ENCODE measurements at regions not wholly inside any gene's neighbourhood (a gene's known extent, or its start where the extent isn't known, plus 50 kb on each side); places are given as distances from the start of the nearest gene placed in this dataset.
"Not testable (repeated sequence)": the region's sequence is repeated elsewhere in the genome, so short reads cannot be mapped to it uniquely, and the experiment has no call there.

DNA sequence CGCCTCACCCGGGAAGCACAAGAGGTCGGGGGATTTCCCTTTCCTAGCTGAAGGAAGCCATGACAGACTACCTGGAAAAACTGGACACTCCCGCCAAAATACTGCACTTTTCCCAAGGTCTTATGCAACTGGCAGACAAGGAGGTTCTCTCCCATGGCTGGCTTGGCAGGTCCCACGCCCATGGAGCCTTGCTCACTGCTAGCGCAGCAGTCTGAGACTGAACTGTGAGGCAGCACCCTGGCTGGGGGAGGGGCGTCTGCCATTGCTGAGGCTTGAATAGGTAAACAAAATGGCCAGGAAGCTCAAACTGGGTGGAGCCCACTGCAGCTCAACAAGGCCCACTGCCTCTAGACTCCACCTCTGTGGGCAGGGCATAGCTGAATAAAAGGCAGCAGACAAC lies 92.1 kb downstream of the C4BPA start:
- ATAC-seq (ENCODE audit: poor library complexity); DNase-seq; intact Hi-C loops (cut with DNase I): not testable (repeated sequence)

DNA sequence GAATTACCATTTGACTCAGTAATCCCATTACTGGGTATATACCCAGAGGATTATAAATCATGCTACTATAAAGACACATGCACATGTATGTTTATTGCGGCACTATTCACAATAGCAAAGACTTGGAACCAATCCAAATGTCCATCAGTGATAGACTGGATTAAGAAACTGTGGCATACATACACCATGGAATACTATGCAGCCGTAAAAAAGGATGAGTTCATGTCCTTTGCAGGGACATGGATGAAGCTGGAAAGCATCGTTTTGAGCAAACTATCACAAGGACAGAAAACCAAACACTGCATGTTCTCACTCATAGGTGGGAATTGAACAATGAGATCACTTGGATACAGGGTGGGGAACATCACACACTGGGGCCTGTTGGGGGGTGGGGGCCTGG lies 97.5 kb downstream of the C4BPA start:
- intact Hi-C loops (cut with DNase I); ATAC-seq (ENCODE audit: poor library complexity); DNase-seq: not testable (repeated sequence)

DNA sequence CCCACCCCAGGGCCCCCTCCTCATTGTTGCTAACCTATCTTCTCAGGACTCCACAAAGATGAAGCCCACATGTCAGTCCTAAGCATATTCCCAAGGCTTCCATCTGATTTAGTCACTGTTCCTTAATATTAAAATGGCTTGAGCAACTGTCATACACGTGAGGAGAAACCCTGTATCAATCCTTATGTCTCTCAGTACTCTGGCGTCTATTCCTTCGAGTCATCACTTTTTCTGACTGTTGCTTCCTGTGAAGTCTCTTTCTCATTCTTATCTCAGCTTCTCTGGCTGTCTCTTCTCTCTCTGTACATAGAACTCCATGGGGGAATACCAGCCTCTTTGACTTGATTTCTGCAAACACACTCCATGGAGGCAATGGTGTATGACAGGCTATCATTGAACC lies 98.4 kb downstream of the C4BPA start:
- ATAC-seq (ENCODE audit: poor library complexity) (no peak), DNase-seq (no peak)
- intact Hi-C loops (cut with DNase I) = no loop called here

DNA sequence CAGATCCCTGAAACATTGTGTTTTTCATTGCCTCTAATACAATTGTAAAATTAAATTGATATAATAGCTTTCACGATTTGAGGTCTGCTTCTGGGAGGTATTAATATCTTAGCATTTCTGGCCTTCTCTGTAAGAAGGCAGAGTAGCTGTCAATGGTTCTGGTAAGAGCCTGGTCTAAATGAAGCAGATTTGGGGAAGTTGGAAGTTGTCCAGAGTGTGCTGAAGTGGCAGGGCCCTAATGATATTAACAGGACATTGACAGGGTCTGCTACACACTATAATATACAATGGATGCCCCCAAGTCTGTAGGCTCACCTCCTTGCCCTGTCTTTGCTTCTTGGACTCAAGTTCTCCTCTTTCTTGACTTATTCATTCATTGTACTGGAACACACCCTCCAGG lies 99.5 kb downstream of the C4BPA start:
- ATAC-seq (ENCODE audit: poor library complexity) (no peak), DNase-seq (no peak)
- intact Hi-C loops (cut with DNase I) = no loop called here

DNA sequence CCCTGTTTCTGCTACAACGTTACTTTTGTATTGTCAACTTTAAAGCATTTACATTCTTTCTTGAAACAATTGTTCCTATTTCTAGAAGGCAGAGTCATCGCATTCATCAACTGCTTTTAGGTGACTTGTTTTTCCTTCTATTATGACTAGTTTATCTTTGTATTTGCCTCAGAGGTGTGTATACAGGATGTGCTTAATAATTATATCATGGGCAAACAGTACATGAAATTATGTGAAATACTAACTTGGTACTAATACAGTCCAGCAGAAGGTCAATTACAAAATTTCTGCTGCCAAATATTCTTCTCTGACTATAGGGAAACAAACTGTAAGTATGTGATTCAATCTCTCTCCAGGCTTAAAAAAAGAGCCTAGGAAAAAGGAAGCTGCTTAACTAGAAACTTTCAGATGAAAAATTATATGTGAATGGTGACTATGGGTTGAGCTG lies 101.6 kb downstream of the C4BPA start:
- ATAC-seq (ENCODE audit: poor library complexity) (peak; percentile 15), DNase-seq (no peak)
- intact Hi-C loops (cut with DNase I) = no loop called here

DNA sequence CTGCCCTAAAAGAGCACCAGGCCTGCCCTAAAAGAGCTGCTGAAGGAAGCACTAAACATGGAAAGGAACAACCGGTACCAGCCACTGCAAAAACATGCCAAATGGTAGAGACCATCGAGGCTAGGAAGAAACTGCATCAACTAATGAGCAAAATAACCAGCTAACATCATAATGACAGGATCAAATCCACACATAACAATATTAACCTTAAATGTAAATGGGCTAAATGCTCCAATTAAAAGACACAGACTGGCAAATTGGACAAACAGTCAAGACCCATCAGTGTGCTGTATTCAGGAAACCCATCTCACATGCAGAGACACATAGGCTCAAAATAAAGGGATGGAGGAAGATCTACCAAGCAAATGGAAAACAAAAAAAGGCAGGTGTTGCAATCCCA lies 104.7 kb downstream of the C4BPA start:
- ATAC-seq (ENCODE audit: poor library complexity); intact Hi-C loops (cut with DNase I); DNase-seq: not testable (repeated sequence)

DNA sequence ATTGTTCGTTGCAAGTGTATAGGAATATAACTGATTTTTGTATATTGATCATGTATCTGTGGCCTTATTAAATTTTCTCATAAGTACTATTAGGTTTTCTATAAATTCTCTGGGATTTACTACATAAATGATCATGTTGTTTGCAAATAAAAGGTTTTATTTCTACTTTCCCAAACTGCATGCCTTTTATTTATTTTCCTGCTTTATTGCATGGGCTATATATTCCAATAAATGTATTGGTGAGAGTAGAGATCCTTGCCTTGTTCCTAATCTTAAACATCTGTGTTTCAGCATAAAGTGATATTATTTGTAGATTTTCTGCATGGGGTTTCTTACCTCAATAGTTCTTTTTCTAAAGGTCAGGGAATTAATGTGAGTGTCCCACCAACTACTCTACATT lies 107.0 kb upstream of the CD55 start:
- DNase-seq (no peak), ATAC-seq (ENCODE audit: poor library complexity) (no peak)
- intact Hi-C loops (cut with DNase I) = no loop called here

DNA sequence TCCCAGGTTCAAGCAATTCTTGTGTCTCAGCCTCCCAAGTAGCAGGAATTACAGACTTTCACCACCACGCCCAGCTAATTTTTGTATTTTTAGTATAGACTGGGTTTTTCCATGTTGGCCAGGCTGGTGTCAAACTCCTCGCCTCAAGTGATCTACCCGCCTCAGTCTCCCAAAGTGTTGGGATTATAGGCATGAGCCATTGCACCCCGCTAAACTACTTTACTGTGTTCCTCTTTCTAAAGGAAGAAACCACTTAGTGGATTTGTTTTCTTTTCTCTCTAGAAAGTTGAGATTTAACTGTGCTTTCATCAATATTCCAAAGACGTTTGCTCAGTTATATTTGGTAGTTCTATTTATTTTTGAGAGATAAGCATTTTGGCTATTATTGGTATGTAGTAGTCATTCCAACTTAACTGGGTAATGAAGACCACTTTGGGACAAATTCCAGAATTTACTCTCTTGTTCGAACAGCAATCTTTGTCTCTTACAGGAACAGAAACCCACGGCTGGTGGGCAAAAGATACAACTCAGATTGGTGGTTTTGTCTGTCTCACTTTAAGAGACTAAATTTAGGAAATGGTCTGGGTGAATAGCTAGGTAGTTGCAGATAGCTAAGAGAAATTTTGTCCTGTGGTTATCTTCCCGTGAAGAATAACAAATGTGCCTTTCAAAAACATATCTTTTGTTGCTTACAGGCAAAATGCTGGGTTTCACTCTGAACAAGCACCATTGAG lies 103.5 kb upstream of the CD55 start:
- no peak for ATAC-seq (ENCODE audit: poor library complexity)
- intact Hi-C loops (cut with DNase I) = no loop called here
- DNase-seq = no peak

DNA sequence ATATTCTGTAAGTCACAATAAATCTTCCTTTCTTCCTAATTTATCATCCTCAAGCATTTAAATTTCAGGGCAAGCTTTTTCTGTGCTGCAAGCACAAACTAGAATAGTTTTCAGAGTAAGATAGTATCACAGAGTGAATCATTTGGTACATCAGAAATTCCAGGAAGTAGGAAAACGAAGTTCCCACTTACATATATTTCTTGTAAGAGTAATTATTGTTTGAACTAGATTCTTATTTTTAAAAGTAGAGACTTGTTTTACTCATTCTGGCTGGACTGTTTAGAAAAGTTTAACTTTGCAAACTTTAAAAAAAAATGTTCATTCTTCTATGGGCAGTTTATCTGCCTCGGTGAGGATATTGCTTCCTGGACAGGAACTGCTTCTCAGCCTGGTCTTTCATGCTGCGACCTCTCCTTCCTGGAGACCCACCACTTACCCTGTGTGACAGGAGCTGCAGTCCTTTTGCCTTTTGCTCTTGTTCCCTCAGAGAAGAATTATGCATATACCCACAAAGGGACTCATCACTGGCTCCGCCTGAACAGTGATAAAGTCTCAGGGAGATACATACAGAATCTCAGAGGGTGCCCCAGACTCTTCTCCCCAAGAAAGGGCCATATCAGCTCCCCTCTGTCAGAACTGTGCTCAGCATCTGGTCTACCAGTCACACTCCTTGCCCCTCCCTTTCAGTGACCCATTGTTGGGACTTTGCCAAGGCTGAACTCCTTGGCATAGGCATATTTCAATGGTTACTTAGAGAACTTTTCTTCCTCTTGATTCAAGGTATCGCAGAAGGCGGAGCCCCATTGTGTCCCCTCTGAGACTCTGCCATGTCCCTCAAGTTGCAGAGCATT lies 102.7 kb upstream of the CD55 start:
- DNase-seq (no peak), ATAC-seq (ENCODE audit: poor library complexity) (no peak)
- intact Hi-C loops (cut with DNase I) = no loop called here

DNA sequence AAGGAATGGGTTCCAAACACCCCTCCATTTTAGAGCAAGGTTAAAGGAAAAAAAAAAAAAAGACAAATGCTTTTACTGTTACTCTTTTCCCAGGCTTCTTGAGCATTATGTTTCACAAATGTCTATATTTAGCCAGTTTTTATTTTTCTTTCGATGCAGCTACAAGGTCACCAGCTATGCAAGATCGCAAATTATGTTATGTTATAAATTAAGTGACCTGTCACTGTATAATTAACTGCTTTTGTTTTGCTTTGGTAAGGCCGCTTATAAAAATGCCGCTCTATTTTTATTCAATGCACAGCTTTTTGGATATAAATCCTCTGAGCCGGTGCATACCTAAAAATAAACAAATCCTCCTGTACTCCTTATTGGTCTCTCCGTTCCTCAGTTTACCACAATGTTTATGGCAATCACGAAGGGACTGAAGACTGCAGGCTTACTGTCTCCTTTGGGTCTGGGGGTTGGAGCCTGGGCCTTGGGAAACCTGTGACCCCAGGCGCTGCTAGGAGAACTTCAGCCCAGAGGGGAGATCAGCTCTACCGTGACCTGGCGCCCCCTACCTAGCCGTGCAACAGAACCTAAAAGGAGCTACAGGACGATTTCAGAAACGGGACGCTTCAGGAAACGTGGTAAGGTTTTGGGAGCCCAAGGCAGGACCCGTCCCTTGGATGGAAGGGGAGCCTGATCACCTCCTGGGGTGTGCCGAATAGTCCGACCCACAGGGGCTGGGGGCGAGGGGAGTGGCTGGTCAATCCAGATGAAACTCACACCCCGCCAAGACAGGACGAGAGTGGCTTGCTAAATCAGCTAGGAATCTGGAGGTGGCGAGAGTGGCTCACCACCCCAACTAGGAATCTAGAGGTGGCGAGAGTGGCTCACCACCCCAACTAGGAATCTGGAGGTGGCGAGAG lies 101.2 kb upstream of the CD55 start:
- ATAC-seq (ENCODE audit: poor library complexity) = no peak
- DNase-seq = no peak
- intact Hi-C loops (cut with DNase I) = no loop called here

DNA sequence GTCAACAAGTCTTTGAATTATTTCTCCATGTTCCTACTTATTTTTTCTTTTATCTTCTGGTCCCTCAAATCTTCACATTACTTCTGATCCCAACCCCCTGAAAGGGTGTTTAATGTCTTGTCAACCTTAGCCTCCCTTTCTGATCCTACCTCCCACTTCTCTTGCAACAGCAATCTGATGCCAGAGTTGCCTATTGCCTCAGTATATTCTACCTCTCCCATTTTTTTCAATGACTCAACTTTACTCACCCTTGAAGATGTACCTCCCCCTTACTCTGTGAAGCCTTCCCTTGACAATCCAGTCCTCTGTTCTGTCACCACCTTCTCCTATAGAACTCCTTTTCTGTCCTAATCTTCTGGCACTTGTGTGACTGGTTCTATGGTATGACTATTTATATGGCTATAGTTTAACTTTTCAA lies 99.5 kb upstream of the CD55 start:
- intact Hi-C loops (cut with DNase I) = no loop called here
- no peak for ATAC-seq (ENCODE audit: poor library complexity)
- DNase-seq = no peak

DNA sequence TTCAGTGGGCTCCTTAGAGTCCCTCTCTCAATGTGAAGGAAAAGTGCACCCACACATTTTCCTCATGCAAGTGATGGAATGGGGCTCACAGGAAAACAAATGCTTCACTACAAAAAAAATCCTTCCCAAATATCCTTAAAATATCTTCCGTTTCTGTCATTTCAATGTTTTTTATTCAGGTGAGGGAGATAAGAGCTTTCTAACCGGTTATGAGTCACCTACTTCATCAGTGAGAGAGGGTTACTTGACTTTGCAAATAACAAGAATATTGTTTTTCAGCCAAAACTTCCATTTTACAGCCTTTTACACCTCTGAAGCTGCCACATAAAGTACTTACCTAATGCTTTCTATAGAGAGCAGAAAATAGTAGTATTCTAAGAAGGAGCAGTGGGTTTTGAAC lies 98.3 kb upstream of the CD55 start:
- no peak for ATAC-seq (ENCODE audit: poor library complexity)
- intact Hi-C loops (cut with DNase I) = no loop called here
- no peak for DNase-seq

DNA sequence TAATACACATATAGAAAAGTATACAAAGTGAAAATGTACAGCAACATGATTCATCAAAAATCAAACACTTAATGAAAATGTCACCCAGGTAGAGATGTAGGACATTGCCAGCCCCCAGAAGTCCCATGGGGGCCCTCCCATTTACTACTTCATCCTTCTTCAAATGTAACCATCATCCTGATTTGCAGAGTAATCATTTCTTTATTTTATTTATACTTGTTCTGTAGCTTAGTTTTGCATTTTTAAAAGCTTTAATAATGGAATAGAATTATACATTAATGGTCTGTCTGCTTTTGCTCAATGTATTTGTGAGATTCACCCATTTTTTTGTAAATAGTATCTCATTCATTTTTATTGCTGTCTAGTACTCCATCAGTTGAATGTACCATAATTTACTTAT lies 96.8 kb upstream of the CD55 start:
- DNase-seq = no peak
- no peak for ATAC-seq (ENCODE audit: poor library complexity)
- intact Hi-C loops (cut with DNase I) = no loop called here

DNA sequence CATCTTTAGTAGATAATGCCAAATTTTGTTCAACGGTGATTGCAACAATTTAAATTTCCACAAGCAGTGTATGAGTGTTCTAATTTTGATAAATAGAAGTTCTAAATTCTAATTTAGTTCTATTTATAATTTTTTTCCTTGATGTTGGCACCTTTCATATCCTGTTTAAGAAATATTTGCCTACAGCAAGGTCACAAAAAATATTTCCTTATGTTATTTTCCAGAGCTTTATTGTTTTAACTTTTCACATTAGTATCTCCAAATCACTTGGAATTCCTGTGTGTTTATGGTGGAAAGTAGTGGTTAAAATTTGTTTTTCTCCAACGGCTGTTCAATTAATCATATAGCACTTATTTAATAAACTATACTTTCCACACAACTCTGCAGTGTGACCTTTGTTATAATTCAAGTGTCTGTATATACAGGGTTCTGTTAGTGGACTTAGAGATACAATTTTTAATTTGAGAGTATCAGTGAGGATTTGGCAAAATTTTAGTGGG lies 94.3 kb upstream of the CD55 start:
- ATAC-seq (ENCODE audit: poor library complexity) = no peak
- no peak for DNase-seq
- intact Hi-C loops (cut with DNase I) = no loop called here

DNA sequence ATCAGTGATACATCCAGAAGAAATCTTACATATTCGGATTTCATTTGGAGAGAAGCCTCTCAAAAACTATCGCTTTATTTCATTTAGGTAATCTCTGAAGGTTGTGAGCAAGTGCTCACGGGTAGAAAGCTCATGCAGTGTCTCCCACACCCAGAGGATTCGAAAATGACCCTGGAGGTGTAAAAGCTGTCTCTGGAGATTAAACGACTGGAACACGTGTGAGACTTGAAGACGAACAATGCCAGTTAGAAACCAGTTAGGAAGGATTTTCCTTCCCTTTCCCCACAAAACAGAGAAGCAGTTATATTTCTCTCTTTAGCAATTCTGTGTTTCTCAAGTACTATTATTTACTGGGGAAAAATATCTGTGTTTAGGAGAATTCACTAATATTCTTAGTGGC lies 92.5 kb upstream of the CD55 start:
- intact Hi-C loops (cut with DNase I) = no loop called here
- ATAC-seq (ENCODE audit: poor library complexity) (no peak), DNase-seq (no peak)

DNA sequence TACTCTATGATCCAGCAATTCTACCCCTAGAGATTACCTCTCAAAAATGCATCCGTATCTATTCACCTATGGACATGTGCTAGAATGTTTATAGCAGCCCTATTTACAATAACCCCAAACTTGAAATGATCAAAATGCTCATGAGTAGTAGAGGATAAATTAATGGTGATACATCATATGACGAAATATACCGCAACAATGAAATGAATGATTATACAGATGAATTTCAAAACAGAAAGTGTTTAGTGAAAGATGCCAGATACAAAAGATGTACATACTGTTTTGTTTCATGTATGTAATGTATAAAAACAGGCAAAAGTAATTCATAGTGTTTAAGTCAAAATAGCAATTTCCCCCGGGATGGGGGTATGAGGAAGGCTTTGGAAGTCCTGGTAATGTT lies 91.0 kb upstream of the CD55 start:
- intact Hi-C loops (cut with DNase I) = no loop called here
- no peak for ATAC-seq (ENCODE audit: poor library complexity)
- no peak for DNase-seq

DNA sequence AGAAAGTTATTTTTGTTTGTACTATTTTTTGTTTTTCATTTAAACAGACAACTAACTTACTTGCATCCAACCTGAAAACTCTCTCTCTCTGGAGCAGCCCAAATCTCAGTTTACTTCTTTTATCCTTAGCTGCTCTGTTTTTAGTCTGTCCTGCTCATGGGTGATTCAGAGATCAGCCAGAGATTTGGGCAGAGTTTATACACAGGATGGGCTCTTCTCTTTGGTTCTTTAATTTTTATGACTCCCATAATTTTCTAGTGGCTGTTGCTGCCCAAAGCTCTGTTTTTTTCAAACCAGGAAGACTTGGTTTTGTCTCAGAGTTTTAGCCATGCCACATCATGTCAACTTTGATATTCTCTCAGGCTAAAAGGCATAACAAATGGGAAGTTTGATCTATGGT lies 86.8 kb upstream of the CD55 start:
- ATAC-seq (ENCODE audit: poor library complexity) = no peak
- intact Hi-C loops (cut with DNase I) = no loop called here
- DNase-seq = no peak

DNA sequence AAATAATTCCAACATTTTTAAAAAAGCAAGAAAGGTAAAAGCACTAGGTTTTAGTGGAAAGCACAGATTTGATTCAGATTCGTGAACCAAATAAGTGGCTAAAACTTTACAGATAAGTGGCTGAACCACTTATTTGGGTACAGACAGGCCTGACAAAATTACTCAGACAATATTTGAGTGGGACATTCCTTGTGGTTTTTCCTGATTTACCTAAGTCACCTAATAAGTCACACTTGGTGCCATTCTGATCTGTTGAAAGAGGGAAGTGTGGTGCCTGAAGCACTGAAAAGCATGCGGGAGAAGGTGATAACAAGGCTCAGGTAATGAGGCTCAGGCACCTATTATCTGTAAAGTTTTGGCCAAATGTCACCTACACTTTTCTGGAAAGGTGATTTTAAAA lies 81.6 kb upstream of the CD55 start:
- ATAC-seq (ENCODE audit: poor library complexity) (no peak), DNase-seq (no peak)
- intact Hi-C loops (cut with DNase I) = no loop called here
